ENCODE measurements at regions not wholly inside any gene's neighbourhood (a gene's known extent, or its start where the extent isn't known, plus 50 kb on each side); places are given as distances from the start of the nearest gene placed in this dataset.
A peak's percentile ranks its signal among the peaks of the same experiment; 100 is the strongest.

DNA sequence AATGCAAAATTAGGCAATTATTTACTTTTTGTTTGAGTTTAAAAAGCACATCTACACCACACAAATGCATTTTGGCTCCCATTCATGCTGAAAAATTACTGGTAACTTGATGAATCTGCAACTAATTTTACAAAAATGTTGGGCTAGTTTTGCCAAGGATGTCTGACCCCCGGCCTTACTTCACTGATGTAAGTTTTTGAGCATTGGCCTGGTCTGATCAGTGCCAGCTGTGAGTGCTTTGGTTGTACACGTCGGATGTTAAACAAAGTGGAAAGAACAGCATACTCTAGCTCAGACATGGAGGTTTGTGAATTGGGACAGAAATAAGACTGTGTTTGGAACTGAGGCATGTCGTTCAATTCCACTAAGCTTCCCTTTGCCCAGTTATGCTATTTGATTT lies 1044.2 kb downstream of the TLE4 start:
- no peaks in the 10 kb centered on the region for H3K36me3 ChIP-seq
- intact Hi-C loops (cut with DNase I): no loop called here
- H3K4me3 ChIP-seq: no peak overlapping the region
- no peaks in the 10 kb centered on the region for H3K27me3 ChIP-seq
- DNase-seq: no peak
- no peaks in the 10 kb centered on the region for H3K4me1 ChIP-seq
- 74 to 81% methylated on average over 4 of the region's 4 CpGs for WGBS, 2 donors
- no peaks in the 10 kb centered on the region for H3K9me3 ChIP-seq
- no peak overlapping the region for H3K27ac ChIP-seq
- TF ChIP-seq POLR2A (IDR thresholded peaks at IDR 0.05): no peak

DNA sequence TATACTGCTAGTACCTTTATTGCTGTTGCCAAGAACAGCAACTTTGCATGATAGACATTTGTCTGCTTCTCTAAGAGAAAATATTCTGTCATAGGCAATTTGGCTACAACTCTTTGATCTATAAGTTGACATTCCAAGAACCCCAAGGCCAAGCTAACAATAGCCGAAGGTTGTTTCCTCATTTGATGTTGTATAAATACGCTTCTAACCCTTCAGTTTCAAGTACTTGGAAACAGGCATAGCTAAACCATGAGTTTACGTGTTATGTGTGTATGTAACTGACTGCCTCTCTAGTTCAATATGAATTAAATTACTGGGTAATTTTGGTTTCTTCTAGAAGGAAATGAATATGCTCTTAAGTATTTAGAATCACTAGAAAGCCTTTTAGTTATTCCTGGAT lies 1034.0 kb downstream of the TLE4 start:
- intact Hi-C loops (cut with DNase I): loop anchor here (5.0 to 10.0 kb wide), 6 partner anchors 192 to 1999 kb away; partner anchors contain the start of gene TLE1
- TF ChIP-seq, protein P1, sequence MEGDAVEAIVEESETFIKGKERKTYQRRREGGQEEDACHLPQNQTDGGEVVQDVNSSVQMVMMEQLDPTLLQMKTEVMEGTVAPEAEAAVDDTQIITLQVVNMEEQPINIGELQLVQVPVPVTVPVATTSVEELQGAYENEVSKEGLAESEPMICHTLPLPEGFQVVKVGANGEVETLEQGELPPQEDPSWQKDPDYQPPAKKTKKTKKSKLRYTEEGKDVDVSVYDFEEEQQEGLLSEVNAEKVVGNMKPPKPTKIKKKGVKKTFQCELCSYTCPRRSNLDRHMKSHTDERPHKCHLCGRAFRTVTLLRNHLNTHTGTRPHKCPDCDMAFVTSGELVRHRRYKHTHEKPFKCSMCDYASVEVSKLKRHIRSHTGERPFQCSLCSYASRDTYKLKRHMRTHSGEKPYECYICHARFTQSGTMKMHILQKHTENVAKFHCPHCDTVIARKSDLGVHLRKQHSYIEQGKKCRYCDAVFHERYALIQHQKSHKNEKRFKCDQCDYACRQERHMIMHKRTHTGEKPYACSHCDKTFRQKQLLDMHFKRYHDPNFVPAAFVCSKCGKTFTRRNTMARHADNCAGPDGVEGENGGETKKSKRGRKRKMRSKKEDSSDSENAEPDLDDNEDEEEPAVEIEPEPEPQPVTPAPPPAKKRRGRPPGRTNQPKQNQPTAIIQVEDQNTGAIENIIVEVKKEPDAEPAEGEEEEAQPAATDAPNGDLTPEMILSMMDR (IDR thresholded peaks at IDR 0.05): no peak
- no peaks in the 10 kb centered on the region for H3K27me3 ChIP-seq
- H3K4me3 ChIP-seq: no peak overlapping the region
- DNase-seq: no peak
- no peaks in the 10 kb centered on the region for H3K9me3 ChIP-seq
- H3K27ac ChIP-seq: no peak overlapping the region
- peaks cover 0 to 17% (median 8%) of the 10 kb centered on the region in 4 donors for H3K4me1 ChIP-seq
- no peaks in the 10 kb centered on the region for H3K36me3 ChIP-seq
- WGBS, 2 donors: 26 to 68% methylated on average over 3 of the region's 3 CpGs

DNA sequence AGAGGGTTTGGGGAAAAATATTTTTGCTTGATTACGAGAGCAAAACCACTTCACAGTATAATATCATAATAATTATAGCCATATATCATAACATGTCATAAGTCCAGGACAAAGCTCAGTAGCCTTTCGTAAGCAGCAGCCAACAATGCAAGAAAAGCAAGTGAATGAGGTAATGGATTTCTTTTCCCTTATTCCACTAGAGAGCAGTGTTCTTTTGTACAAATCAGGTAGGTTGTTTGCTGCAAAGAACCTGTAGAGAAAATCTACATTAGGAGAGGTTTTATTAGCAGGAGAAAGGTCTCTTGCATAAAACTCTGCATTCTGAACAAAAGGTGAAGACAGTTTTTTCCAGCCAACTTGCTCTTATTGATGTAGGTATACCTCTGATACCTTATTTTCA lies 1033.4 kb downstream of the TLE4 start:
- peak in 1 of 4 donors; percentile 18 for TF ChIP-seq POLR2AphosphoS5 (IDR thresholded peaks at IDR 0.05)
- no peak for TF ChIP-seq POLR2A (IDR thresholded peaks at IDR 0.05)
- TF ChIP-seq, protein P1 (IDR thresholded peaks at IDR 0.05): peak; percentile 18 to 49 (median 29)
- TF ChIP-seq EP300 (IDR thresholded peaks at IDR 0.05): no peak
- H3K9me3 ChIP-seq: no peaks in the 10 kb centered on the region
- no peak overlapping the region for H3K4me3 ChIP-seq
- intact Hi-C loops (cut with DNase I): loop anchor here (5.0 to 10.0 kb wide), 6 partner anchors 192 to 2000 kb away; partner anchors contain the start of gene TLE1
- peaks cover 0 to 17% (median 8%) of the 10 kb centered on the region in 4 donors for H3K4me1 ChIP-seq
- DNase-seq: no peak
- H3K27me3 ChIP-seq: no peaks in the 10 kb centered on the region
- 12 to 51% methylated on average over 2 of the region's 2 CpGs for WGBS, 2 donors
- H3K36me3 ChIP-seq: no peaks in the 10 kb centered on the region
- no peak overlapping the region for H3K27ac ChIP-seq

DNA sequence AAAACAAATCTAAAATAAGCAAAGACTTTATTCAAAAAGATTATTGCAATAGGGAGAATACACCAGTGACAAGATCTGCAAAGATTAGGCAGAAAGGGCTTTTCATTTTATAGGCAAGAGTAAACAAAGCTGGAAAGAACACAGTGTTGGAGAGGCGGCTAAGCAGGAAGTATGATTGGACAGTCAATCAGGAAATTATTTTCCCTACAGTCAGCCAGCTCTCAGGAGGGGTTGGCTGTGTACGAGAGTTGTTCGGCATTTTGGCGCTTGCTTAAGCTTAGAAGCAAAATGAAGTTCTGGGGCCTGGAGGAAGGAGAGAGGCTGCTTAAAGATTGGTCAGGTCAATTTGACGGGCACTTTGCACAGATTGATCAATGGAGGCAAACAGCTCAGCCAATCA lies 1030.5 kb downstream of the TLE4 start:
- no peaks in the 10 kb centered on the region for H3K27me3 ChIP-seq
- TF ChIP-seq EP300 (IDR thresholded peaks at IDR 0.05): no peak
- no peak for TF ChIP-seq POLR2A (IDR thresholded peaks at IDR 0.05)
- TF ChIP-seq, protein P1 (IDR thresholded peaks at IDR 0.05): no peak
- no peak for TF ChIP-seq POLR2AphosphoS5 (IDR thresholded peaks at IDR 0.05)
- no peak overlapping the region for H3K27ac ChIP-seq
- no peaks in the 10 kb centered on the region for H3K9me3 ChIP-seq
- 74 to 75% methylated on average over 5 of the region's 5 CpGs for WGBS, 2 donors
- no peak overlapping the region for H3K4me3 ChIP-seq
- no peaks in the 10 kb centered on the region for H3K36me3 ChIP-seq
- intact Hi-C loops (cut with DNase I): loop anchor here (10.0 kb wide), 4 partner anchors 283 to 2003 kb away; no protein-coding TSS in a partner anchor
- peaks cover 0 to 17% (median 8%) of the 10 kb centered on the region in 4 donors for H3K4me1 ChIP-seq
- DNase-seq: no peak

DNA sequence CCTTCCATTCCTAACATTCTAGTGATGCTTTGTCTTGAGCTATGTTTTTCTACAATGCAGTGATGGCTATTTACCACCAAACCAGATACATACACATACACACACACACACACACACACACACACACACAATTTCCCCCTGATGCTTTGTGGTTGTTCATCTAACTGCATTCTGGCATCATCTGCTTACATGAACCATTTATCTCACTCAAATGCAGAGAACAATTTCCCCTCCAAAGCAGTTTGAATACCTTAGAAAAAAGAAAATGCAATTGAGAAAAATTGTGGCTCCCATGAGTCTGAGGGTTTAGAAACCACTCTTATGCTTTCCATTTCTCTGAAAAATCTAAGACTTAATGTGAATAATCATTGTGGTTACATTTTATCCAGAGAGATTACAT lies 1024.8 kb downstream of the TLE4 start:
- intact Hi-C loops (cut with DNase I): no loop called here
- no peak for TF ChIP-seq POLR2AphosphoS5 (IDR thresholded peaks at IDR 0.05)
- TF ChIP-seq, protein P1 (IDR thresholded peaks at IDR 0.05): no peak
- TF ChIP-seq EP300 (IDR thresholded peaks at IDR 0.05): no peak
- TF ChIP-seq POLR2A (IDR thresholded peaks at IDR 0.05): no peak
- H3K27ac ChIP-seq: no peak overlapping the region
- no peak for DNase-seq
- H3K4me1 ChIP-seq: no peaks in the 10 kb centered on the region
- H3K4me3 ChIP-seq: no peak overlapping the region
- H3K27me3 ChIP-seq: no peaks in the 10 kb centered on the region
- H3K9me3 ChIP-seq: no peaks in the 10 kb centered on the region
- H3K36me3 ChIP-seq: no peaks in the 10 kb centered on the region

Data from sigmoid colon (tissue), 6 donors.